AG04449 (cell line): ENCODE measurements at regions not wholly inside any gene's neighbourhood (a gene's known extent, or its start where the extent isn't known, plus 50 kb on each side); places are given as distances from the start of the nearest gene placed in this dataset.

Source experiments
- CTCF ChIA-PET: fragments of 350-600 bp; formaldehyde crosslinking; extraction: SDS; loops from one replicate; lab custom pipeline; 2021; ENCODE audit warnings: antibody characterized with exemption; lab: Yijun Ruan, JAX
- POLR2A ChIA-PET: fragments of 400-600, 350-600 bp; formaldehyde crosslinking; extraction: SDS; loops from one replicate; lab custom pipeline; 2020; ENCODE audit warnings: antibody characterized with exemption, inconsistent platforms; lab: Yijun Ruan, JAX
- DNase-seq: peaks from one replicate; pipeline ENCODE4 v3.0.0-alpha.2; 2010; ENCODE audit warnings: low read depth, low spot score
- H3K4me3 ChIP-seq: 2 replicates; pipeline ENCODE4 v1.5.1; 2011; ENCODE audit warnings: low read depth, mild to moderate bottlenecking, control low read depth, low read length
- TF ChIP-seq, protein P1 (sequence below): IDR thresholded peaks from one replicate; pipeline ENCODE4 v1.5.1; 2011; ENCODE audit warnings: mild to moderate bottlenecking, moderate library complexity, low read length, control low read depth, inconsistent platforms; ENCODE audit not compliant: insufficient read depth; ENCODE audit errors: missing control alignments

- H3K4me3 ChIP-seq: no peak overlapping the region
- ChIA-PET CTCF (interaction anchor here (0.7 to 1.5 kb wide), 4 partner anchors 8 to 166 kb away, joined by 3 read pairs; no protein-coding TSS in a partner anchor), POLR2A (interaction anchor here (0.6 kb wide), 2 partner anchors 47 to 336 kb away, joined by 3 read pairs; no protein-coding TSS in a partner anchor)
- DNase-seq: no peak
- TF ChIP-seq, protein P1, sequence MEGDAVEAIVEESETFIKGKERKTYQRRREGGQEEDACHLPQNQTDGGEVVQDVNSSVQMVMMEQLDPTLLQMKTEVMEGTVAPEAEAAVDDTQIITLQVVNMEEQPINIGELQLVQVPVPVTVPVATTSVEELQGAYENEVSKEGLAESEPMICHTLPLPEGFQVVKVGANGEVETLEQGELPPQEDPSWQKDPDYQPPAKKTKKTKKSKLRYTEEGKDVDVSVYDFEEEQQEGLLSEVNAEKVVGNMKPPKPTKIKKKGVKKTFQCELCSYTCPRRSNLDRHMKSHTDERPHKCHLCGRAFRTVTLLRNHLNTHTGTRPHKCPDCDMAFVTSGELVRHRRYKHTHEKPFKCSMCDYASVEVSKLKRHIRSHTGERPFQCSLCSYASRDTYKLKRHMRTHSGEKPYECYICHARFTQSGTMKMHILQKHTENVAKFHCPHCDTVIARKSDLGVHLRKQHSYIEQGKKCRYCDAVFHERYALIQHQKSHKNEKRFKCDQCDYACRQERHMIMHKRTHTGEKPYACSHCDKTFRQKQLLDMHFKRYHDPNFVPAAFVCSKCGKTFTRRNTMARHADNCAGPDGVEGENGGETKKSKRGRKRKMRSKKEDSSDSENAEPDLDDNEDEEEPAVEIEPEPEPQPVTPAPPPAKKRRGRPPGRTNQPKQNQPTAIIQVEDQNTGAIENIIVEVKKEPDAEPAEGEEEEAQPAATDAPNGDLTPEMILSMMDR: no peak
These were observed 209.2 kb downstream of the C12orf75 start for GRCh38 chr12:105539735-105540134.

DNA sequence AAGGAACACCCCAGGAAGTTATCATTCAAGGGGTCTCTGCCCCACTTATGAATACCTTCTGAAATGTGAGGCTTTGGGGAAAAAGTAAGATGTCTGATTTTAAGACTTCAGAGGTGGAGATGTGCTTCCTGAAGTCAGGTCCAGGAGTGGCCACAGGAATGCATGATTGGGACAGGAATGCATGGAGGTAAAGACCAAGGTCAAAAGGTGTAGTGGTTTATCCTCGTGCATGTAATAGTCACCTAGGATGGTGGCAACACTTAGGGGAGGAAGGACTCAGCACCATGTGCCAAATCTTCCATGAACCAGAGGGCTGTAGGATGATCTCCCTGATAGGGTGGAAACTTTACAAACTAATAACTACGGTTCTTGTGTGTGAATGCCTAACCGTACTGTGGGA lies 217.3 kb downstream of the C12orf75 start:
- TF ChIP-seq, protein P1: no peak
- H3K4me3 ChIP-seq: no peak overlapping the region
- ChIA-PET POLR2A (no interaction called here), CTCF (interaction anchor here (1.4 to 1.7 kb wide), 2 partner anchors 8 to 127 kb away, joined by 3 to 4 read pairs; no protein-coding TSS in a partner anchor)
- no peak for DNase-seq

DNA sequence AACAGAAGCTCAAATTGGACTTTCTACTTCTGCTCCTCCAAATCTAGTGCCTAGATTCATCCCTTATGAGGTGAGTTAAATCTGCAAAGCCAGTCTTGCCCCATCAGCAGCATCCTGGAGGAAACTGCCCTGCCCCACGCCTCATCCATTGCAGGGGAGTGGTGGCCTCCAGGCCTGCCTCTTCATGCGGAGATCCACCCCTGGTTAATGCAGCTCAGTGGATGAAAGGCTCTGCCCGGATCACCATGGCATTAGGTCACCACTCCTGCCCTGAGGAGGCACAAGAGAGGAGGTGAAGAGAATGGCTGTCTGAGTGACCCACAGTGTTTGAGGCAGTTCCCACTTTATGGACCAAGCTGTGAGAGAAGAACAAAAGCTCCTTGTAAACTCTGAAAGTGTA lies 218.1 kb downstream of the C12orf75 start:
- ChIA-PET CTCF (interaction anchor here (1.4 to 1.7 kb wide), 2 partner anchors 9 to 128 kb away, joined by 3 to 4 read pairs; no protein-coding TSS in a partner anchor), POLR2A (no interaction called here)
- TF ChIP-seq, protein P1: no peak

DNA sequence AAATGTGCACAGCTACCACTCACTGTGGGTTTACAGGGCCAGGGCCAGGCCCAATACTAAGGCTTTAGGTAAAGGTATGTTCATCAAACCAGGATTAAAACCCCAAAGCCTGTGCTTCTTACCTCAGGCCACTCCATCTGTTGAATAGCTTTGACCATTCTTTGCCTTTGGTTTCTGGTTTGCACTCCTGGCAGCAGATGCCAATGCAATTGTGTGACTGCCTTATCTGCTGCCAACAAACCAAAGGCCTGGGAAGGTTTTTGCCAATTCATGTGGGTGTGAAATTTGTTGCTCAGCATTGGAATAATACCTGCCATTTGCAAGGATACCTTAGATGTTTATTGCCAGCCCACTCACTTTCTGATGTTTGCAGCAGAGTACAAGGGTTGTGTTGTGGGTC lies 221.6 kb downstream of the C12orf75 start:
- TF ChIP-seq, protein P1: no peak
- H3K4me3 ChIP-seq: no peak overlapping the region
- no peak for DNase-seq
- ChIA-PET POLR2A (interaction anchor here (0.6 kb wide), 1 partner anchor 569 kb away, joined by 3 read pairs; no protein-coding TSS in a partner anchor), CTCF (interaction anchor here (1.0 kb wide), 1 partner anchor 9 kb away, joined by 3 read pairs; no protein-coding TSS in a partner anchor)

More for the DNA sequence above, 218.1 kb downstream of the C12orf75 start:
- no peak overlapping the region for H3K4me3 ChIP-seq
- no peak for DNase-seq

DNA sequence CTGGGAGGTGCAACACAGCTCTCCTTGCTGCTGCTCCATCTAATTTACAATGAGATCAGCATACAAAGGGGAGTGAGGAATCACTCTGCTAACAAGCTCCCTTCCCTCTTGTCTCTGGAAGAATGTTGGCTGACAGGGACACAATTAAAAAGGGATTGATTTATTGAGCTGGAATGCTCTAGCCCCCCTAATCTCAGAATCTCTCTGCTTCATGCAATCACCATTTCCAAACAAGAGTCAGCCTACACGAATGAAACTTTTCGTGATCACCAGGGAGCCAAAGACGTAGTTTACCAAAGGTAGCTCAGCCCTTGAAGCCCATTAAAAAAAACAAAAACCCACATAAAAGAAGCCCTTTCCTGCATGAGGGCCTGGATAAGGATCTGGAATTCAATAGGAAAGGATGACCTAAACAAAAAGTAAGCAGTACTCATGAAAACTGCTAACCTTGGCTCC lies 223.8 kb downstream of the C12orf75 start:
- no peak overlapping the region for H3K4me3 ChIP-seq
- no peak for DNase-seq
- ChIA-PET CTCF (interaction anchor here (0.7 to 1.5 kb wide), 2 partner anchors 10 to 11 kb away, joined by 4 to 5 read pairs; no protein-coding TSS in a partner anchor), POLR2A (no interaction called here)
- TF ChIP-seq, protein P1: no peak

DNA sequence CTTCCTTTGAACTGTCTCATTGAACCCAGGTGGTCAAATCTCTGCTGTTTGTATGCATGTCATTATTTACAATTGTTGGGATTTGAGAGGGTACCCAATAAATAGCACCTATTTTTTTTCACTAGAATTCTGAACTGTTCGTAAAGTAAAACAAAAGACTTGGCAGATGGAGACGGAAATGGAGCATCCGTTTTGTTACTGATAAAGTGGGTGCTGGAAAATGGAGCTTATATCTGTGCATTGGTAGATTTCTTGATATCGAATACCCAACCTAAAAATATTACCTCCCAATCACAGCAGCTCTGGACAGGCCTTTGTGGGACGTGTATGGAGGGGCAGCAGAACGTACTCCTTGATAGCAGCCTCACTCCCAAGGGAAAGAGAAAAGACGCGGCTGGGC lies 224.4 kb downstream of the C12orf75 start:
- TF ChIP-seq, protein P1: no peak
- ChIA-PET CTCF (interaction anchor here (1.5 kb wide), 1 partner anchor 12 kb away, joined by 5 read pairs; no protein-coding TSS in a partner anchor), POLR2A (no interaction called here)

More for the DNA sequence above, 224.4 kb downstream of the C12orf75 start:
- no peak for DNase-seq
- H3K4me3 ChIP-seq: no peak overlapping the region
